HepG2 (cell line): ENCODE measurements at regions not wholly inside any gene's neighbourhood (a gene's known extent, or its start where the extent isn't known, plus 50 kb on each side); places are given as distances from the start of the nearest gene placed in this dataset.

Experiments used
- ATAC-seq: fragments of 200-7000 bp; cut with Tn5 transposase; 3 replicates; pipeline ENCODE4 v1.9.1; 2020; ENCODE audit warnings: mild to moderate bottlenecking, moderate library complexity
- BruUV-seq: library from RNA; stranded (reverse); fragments of 400-500 nt; replicated peaks from 2 replicates; lab custom pipeline; 2021; lab: Mats Ljungman, UMichigan
- CTCF ChIA-PET: fragments of 300-600 bp; formaldehyde crosslinking; extraction: SDS; loops from one replicate; lab custom pipeline; 2021; ENCODE audit warnings: low total read pairs, inconsistent platforms, low intra/inter-chr PET ratio; lab: Yijun Ruan, JAX
- POLR2A ChIA-PET: fragments of 350-600 bp; sonication (Branson Sonifier 250); formaldehyde crosslinking; loops from one replicate; lab custom pipeline; 2020; ENCODE audit warnings: antibody characterized with exemption, inconsistent platforms; lab: Yijun Ruan, JAX
- DNase-seq: peaks from one replicate; pipeline ENCODE4 v3.0.0-alpha.2; 2015; ENCODE audit warnings: low spot score
- FAIRE-seq: peaks from 3 replicates; lab custom pipeline; 2011; peaks lifted over from hg19 to GRCh38; lab: Jason Lieb, UNC
- H2AFZ ChIP-seq: one replicate; pipeline ENCODE4 v1.6.1; 2011; ENCODE audit warnings: low read length, inconsistent platforms
- H3K27ac ChIP-seq: fragments of 300-600 bp; 3 replicates; pipeline ENCODE4 v1.8.0; 2011; ENCODE audit warnings: mixed run types, mild to moderate bottlenecking, mixed read lengths, low read length, inconsistent platforms; ENCODE audit not compliant: insufficient read depth; ENCODE audit errors: extremely low read length
- H3K27me3 ChIP-seq, 2 experiments: fragments of 200-600 bp in 1 of 2; 2 replicates in 1 of 2; 3 replicates in 1 of 2; pipeline versions ENCODE4 v1.6.0 to v1.8.0; 2011; ENCODE audit warnings: low read length in 2 of 2, mild to moderate bottlenecking in 2 of 2, moderate library complexity in 2 of 2, inconsistent platforms in 1 of 2; ENCODE audit not compliant: insufficient read depth in 2 of 2, control insufficient read depth in 1 of 2
- H3K36me3 ChIP-seq, 2 experiments: fragments of 200-600 bp in 1 of 2; replicated peaks in 1 of 2; 2 replicates in 1 of 2; 3 replicates in 1 of 2; pipeline versions ENCODE4 v1.5.1 to v1.8.0; 2011; ENCODE audit warnings: low read length in 2 of 2, inconsistent platforms in 1 of 2; ENCODE audit not compliant: insufficient read depth in 2 of 2, control insufficient read depth in 1 of 2
- H3K4me1 ChIP-seq: 2 replicates; pipeline ENCODE4 v1.5.1; 2012; ENCODE audit warnings: low read length, inconsistent platforms; ENCODE audit not compliant: insufficient read depth
- H3K4me2 ChIP-seq: 2 replicates; pipeline ENCODE4 v1.6.0; 2011; ENCODE audit warnings: low read depth, low read length, inconsistent platforms
- H3K4me3 ChIP-seq, 3 experiments: fragments of 200-600 bp in 1 of 3; sonication (generic), shearing (Covaris generic) in 1 of 3; replicated peaks in 1 of 3; 2 replicates each; pipeline ENCODE4 v1.5.1; 2011 to 2016; ENCODE audit warnings: low read length in 3 of 3, inconsistent platforms in 2 of 3, low read depth in 2 of 3, mild to moderate bottlenecking in 2 of 3, control low read depth in 1 of 3, mixed read lengths in 1 of 3; ENCODE audit not compliant: insufficient read depth in 1 of 3
- H3K79me2 ChIP-seq: one replicate; pipeline ENCODE4 v1.6.1; 2011; ENCODE audit warnings: low read length, inconsistent platforms; ENCODE audit not compliant: insufficient read depth
- H3K9ac ChIP-seq: 2 replicates; pipeline ENCODE4 v1.6.0; 2011; ENCODE audit warnings: mild to moderate bottlenecking, low read depth, low read length, inconsistent platforms; ENCODE audit not compliant: insufficient read depth
- H3K9me3 ChIP-seq: 2 replicates; pipeline ENCODE4 v1.5.1; 2012; ENCODE audit warnings: mild to moderate bottlenecking, low read length
- H4K20me1 ChIP-seq: 2 replicates; pipeline ENCODE4 v1.6.0; 2011; ENCODE audit warnings: inconsistent platforms, mild to moderate bottlenecking, low read length, moderate library complexity; ENCODE audit not compliant: insufficient read depth
- CREB1 ChIP-seq, 2 experiments: fragments of 450-650 bp in 1 of 2; IDR thresholded peaks; 2 replicates each; pipeline ENCODE4 v1.6.1; 2016 to 2017; ENCODE audit warnings: control low read depth in 1 of 2, mild to moderate bottlenecking in 1 of 2, missing compliant biosample characterization in 1 of 2, missing genetic modification characterization in 1 of 2
- KAT7 ChIP-seq: IDR thresholded peaks from 2 replicates; pipeline ENCODE4 v1.6.1; 2018; ENCODE audit warnings: borderline replicate concordance, missing compliant biosample characterization
- KLF16 ChIP-seq, 2 experiments: sonication (generic) in 1 of 2; formaldehyde crosslinking in 1 of 2; IDR thresholded peaks; 2 replicates each; pipeline versions ENCODE4 v1.6.1 to v1.8.0; 2016 to 2023; ENCODE audit warnings: missing genetic modification reagents in 2 of 2, missing compliant biosample characterization in 1 of 2
- MIER3 ChIP-seq: IDR thresholded peaks from 2 replicates; pipeline ENCODE4 v1.6.1; 2016; ENCODE audit warnings: missing compliant biosample characterization, borderline replicate concordance
- NBN ChIP-seq: fragments of 450-650 bp; conservative IDR thresholded peaks from 2 replicates; pipeline ENCODE4 v1.6.1; 2017
- RFXAP ChIP-seq: sonication (generic); formaldehyde crosslinking; IDR thresholded peaks from 2 replicates; pipeline ENCODE4 v1.4.0; 2020; ENCODE audit warnings: missing genetic modification reagents, borderline replicate concordance
- SNAPC2 ChIP-seq: sonication (generic); formaldehyde crosslinking; IDR thresholded peaks from 2 replicates; pipeline ENCODE4 v1.8.1; 2022; ENCODE audit warnings: mild to moderate bottlenecking, missing genetic modification reagents
- WGBS: methylation state at CpG from one replicate; pipeline ENCODE4 v1.1.6; 2017; ENCODE audit warnings: low lambda C conversion rate; 5-methylcytosine and 5-hydroxymethylcytosine counted together
- in situ Hi-C: cut with HindIII; loops from 2 replicates; pipeline ENCODE4 v1.10.0; 2017; ENCODE audit warnings: low pct_unique_long_range_greater_than_20kb; ENCODE audit not compliant: extremely low pct_ligation_motif_present
- intact Hi-C: fragments of 100-400 bp; cut with micrococcal nuclease; formaldehyde crosslinking; loops from one replicate; pipeline ENCODE4 v1.10.0; 2022; ENCODE audit not compliant: unreplicated experiment
- TF ChIP-seq, protein P1 (sequence below): sonication (generic); formaldehyde crosslinking; IDR thresholded peaks from 2 replicates; pipeline ENCODE4 v1.4.0; 2020; ENCODE audit warnings: missing genetic modification reagents, borderline replicate concordance
- TF ChIP-seq, protein P2 (sequence below): sonication (generic); formaldehyde crosslinking; IDR thresholded peaks from 2 replicates; pipeline ENCODE4 v1.4.0; 2020; ENCODE audit warnings: low read depth, mild to moderate bottlenecking, missing genetic modification reagents
- TF ChIP-seq, protein P3 (sequence below): sonication (generic); formaldehyde crosslinking; IDR thresholded peaks from 2 replicates; pipeline ENCODE4 v1.9.0; 2022; ENCODE audit warnings: low read depth, missing genetic modification reagents

DNA sequence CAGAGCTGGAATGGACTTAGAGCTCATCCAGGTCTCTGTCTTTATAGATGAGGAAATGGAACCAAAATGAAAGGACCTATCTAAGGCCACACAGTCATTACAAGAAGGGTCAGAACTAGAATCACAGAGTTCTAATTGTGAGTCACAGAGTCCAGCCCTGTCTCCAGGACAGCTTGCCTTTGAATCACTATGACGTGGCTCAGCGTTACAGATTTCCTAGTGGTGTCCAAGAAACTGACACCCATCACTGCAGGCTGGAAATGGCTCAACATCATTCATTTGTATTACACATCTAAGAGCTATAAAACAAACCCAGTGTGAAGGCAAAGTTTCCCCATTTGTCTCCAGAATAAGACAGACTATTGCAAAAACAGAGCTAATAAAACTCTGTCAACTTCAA is 164.3 kb upstream of the SIX2 start:
- FAIRE-seq, result no peak
- no peaks in the 10 kb centered on the region for H3K36me3 ChIP-seq
- no peak overlapping the region for H3K4me2 ChIP-seq
- WGBS, result 0% methylated on average over 2 of the region's 2 CpGs
- no peak for ATAC-seq
- H3K27ac ChIP-seq, result no peak overlapping the region
- CTCF ChIA-PET, result no interaction called here
- H2AFZ ChIP-seq, result no peak overlapping the region
- H3K9ac ChIP-seq, result no peak overlapping the region
- intact Hi-C loops (no loop called here), in situ Hi-C loops (no loop called here)
- no peaks in the 10 kb centered on the region for H3K9me3 ChIP-seq
- no TSS peak for BruUV-seq
- POLR2A ChIA-PET, result no interaction called here
- H3K4me3 ChIP-seq, result no peak overlapping the region
- H3K4me1 ChIP-seq, result no peaks in the 10 kb centered on the region
- H3K79me2 ChIP-seq, result no peaks in the 10 kb centered on the region
- H3K27me3 ChIP-seq, result peaks cover under 1 to 3% of the 10 kb centered on the region in 2 experiments; a peak in 1 of 5 replicates
- TF ChIP-seq CREB1 (IDR thresholded peaks at IDR 0.05) (peak; percentile 74), CREB1 (CRISPR knock-in tag; IDR thresholded peaks at IDR 0.05) (no peak), KLF16 (CRISPR knock-in tag; IDR thresholded peaks at IDR 0.05) (no peak)
- no peak for DNase-seq
- H4K20me1 ChIP-seq, result no peaks in the 10 kb centered on the region

DNA sequence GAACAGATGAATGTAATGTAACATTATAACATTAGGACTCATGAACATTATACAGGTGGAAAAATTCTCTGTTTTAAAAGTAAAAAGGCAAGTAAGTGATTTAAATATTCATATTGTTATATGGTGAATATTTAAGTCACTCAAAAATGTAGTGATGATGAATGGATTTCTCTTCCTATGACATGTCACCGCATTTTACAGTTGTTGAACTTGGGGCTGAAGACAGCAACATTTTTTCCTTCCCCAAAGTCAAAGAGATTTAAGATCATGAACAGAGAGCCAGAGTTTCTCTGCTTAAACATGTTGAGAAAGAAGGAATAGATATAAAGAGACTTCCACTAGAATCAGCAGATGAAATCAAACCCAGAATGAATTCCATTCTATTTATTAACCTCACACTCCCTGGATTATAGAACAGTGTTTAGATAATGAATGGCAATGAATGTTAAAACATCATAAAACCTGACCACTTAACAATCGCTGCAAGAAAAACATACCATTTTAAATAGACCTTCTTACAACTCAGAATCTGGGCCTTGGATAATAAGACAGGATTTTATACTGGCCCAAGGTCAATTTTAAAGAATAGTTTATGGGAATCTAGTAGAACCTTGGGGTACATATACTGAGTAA is 163.6 kb upstream of the SIX2 start:
- FAIRE-seq, result peak; percentile 18
- no TSS peak for BruUV-seq
- Histone ChIP-seq H3K27me3 (peaks cover 0 to 5% of the 10 kb centered on the region in 2 experiments; a peak in 1 of 5 replicates), H3K36me3 (no peaks in the 10 kb centered on the region), H3K9ac (no peak overlapping the region), H3K4me2 (no peak overlapping the region), H3K27ac (no peak overlapping the region), H3K4me3 (no peak overlapping the region), H3K4me1 (no peaks in the 10 kb centered on the region), H3K9me3 (no peaks in the 10 kb centered on the region), H3K79me2 (no peaks in the 10 kb centered on the region), H4K20me1 (no peaks in the 10 kb centered on the region), H2AFZ (no peak overlapping the region)
- in situ Hi-C loops, result no loop called here
- no peak for DNase-seq
- CTCF ChIA-PET, result no interaction called here
- ATAC-seq, result no peak
- 36% methylated on average over 2 of the region's 2 CpGs for WGBS
- POLR2A ChIA-PET, result no interaction called here
- TF ChIP-seq, protein P1, sequence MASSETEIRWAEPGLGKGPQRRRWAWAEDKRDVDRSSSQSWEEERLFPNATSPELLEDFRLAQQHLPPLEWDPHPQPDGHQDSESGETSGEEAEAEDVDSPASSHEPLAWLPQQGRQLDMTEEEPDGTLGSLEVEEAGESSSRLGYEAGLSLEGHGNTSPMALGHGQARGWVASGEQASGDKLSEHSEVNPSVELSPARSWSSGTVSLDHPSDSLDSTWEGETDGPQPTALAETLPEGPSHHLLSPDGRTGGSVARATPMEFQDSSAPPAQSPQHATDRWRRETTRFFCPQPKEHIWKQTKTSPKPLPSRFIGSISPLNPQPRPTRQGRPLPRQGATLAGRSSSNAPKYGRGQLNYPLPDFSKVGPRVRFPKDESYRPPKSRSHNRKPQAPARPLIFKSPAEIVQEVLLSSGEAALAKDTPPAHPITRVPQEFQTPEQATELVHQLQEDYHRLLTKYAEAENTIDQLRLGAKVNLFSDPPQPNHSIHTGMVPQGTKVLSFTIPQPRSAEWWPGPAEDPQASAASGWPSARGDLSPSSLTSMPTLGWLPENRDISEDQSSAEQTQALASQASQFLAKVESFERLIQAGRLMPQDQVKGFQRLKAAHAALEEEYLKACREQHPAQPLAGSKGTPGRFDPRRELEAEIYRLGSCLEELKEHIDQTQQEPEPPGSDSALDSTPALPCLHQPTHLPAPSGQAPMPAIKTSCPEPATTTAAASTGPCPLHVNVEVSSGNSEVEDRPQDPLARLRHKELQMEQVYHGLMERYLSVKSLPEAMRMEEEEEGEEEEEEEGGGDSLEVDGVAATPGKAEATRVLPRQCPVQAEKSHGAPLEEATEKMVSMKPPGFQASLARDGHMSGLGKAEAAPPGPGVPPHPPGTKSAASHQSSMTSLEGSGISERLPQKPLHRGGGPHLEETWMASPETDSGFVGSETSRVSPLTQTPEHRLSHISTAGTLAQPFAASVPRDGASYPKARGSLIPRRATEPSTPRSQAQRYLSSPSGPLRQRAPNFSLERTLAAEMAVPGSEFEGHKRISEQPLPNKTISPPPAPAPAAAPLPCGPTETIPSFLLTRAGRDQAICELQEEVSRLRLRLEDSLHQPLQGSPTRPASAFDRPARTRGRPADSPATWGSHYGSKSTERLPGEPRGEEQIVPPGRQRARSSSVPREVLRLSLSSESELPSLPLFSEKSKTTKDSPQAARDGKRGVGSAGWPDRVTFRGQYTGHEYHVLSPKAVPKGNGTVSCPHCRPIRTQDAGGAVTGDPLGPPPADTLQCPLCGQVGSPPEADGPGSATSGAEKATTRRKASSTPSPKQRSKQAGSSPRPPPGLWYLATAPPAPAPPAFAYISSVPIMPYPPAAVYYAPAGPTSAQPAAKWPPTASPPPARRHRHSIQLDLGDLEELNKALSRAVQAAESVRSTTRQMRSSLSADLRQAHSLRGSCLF (CRISPR knock-in tag), result no peak
- TF ChIP-seq NBN (no peak), RFXAP (CRISPR knock-in tag) (no peak), SNAPC2 (CRISPR knock-in tag) (no peak), MIER3 (CRISPR knock-in tag) (no peak), KAT7 (CRISPR knock-in tag) (no peak)
- TF ChIP-seq, protein P2, sequence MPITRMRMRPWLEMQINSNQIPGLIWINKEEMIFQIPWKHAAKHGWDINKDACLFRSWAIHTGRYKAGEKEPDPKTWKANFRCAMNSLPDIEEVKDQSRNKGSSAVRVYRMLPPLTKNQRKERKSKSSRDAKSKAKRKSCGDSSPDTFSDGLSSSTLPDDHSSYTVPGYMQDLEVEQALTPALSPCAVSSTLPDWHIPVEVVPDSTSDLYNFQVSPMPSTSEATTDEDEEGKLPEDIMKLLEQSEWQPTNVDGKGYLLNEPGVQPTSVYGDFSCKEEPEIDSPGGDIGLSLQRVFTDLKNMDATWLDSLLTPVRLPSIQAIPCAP (CRISPR knock-in tag), result no peak
- TF ChIP-seq, protein P3, sequence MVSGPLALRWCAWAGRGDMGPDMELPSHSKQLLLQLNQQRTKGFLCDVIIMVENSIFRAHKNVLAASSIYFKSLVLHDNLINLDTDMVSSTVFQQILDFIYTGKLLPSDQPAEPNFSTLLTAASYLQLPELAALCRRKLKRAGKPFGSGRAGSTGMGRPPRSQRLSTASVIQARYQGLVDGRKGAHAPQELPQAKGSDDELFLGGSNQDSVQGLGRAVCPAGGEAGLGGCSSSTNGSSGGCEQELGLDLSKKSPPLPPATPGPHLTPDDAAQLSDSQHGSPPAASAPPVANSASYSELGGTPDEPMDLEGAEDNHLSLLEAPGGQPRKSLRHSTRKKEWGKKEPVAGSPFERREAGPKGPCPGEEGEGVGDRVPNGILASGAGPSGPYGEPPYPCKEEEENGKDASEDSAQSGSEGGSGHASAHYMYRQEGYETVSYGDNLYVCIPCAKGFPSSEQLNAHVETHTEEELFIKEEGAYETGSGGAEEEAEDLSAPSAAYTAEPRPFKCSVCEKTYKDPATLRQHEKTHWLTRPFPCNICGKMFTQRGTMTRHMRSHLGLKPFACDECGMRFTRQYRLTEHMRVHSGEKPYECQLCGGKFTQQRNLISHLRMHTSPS (CRISPR knock-in tag), result no peak
- intact Hi-C loops, result no loop called here
